Neural cell (in vitro differentiated cells): ENCODE measurements at regions not wholly inside any gene's neighbourhood (a gene's known extent, or its start where the extent isn't known, plus 50 kb on each side); places are given as distances from the start of the nearest gene placed in this dataset.

ENCODE experiments used
- H2AFZ ChIP-seq: fragments of 200-600, 300-800 bp; sonication (generic), shearing (Covaris generic); 2 replicates; pipeline ENCODE4 v1.6.0; 2014; ENCODE audit warnings: low read depth, mild to moderate bottlenecking, antibody characterized with exemption, low read length, moderate library complexity
- H3F3A ChIP-seq: fragments of 200-600 bp; shearing (Covaris generic); 2 replicates; pipeline ENCODE4 v1.6.1; 2016; ENCODE audit warnings: mild to moderate bottlenecking, moderate library complexity, mixed read lengths, antibody characterized with exemption, low read length; ENCODE audit not compliant: insufficient read depth, poor library complexity, severe bottlenecking
- H3K27ac ChIP-seq: fragments of 200-600, 300-800 bp; sonication (generic), shearing (Covaris generic); 2 replicates; pipeline ENCODE4 v1.5.1; 2014; ENCODE audit warnings: mild to moderate bottlenecking, low read length, moderate library complexity
- H3K27me3 ChIP-seq: fragments of 300-800, 200-600 bp; sonication (generic), shearing (Covaris generic); 2 replicates; pipeline ENCODE4 v1.6.0; 2014; ENCODE audit warnings: mild to moderate bottlenecking, low read depth, low read length, moderate library complexity; ENCODE audit not compliant: insufficient read depth
- H3K36me3 ChIP-seq: fragments of 300-800, 200-600 bp; sonication (generic), shearing (Covaris generic); 2 replicates; pipeline ENCODE4 v1.5.1; 2014; ENCODE audit warnings: mild to moderate bottlenecking, antibody characterized with exemption, low read length, moderate library complexity; ENCODE audit not compliant: insufficient read depth
- H3K4me2 ChIP-seq: fragments of 300-800, 200-600 bp; sonication (generic), shearing (Covaris generic); 2 replicates; pipeline ENCODE4 v1.6.0; 2014; ENCODE audit warnings: mild to moderate bottlenecking, low read length
- H3K4me3 ChIP-seq: fragments of 300-800, 200-600 bp; sonication (generic), shearing (Covaris generic); 2 replicates; pipeline ENCODE4 v1.5.1; 2014; ENCODE audit warnings: mild to moderate bottlenecking, low read length, moderate library complexity
- H3K79me2 ChIP-seq: fragments of 200-600 bp; shearing (Covaris generic); replicated peaks from 2 replicates; pipeline ENCODE4 v1.6.0; 2014; ENCODE audit warnings: mild to moderate bottlenecking, low read length, moderate library complexity; ENCODE audit not compliant: insufficient read depth
- H3K9ac ChIP-seq: fragments of 300-800, 200-600 bp; sonication (generic), shearing (Covaris generic); 2 replicates; pipeline ENCODE4 v1.6.1; 2016; ENCODE audit warnings: mild to moderate bottlenecking, low read length, mixed read lengths
- H3K9me2 ChIP-seq: fragments of 200-600 bp; shearing (Covaris generic); 2 replicates; pipeline ENCODE4 v1.6.1; 2016; ENCODE audit warnings: mild to moderate bottlenecking, low read length, mixed read lengths; ENCODE audit not compliant: insufficient read depth
- H3K9me3 ChIP-seq: fragments of 200-600, 300-800 bp; sonication (generic), shearing (Covaris generic); 2 replicates; pipeline ENCODE4 v1.6.1; 2016; ENCODE audit warnings: mild to moderate bottlenecking, mixed run types, low read length, moderate library complexity, mixed read lengths
- H4K20me1 ChIP-seq: fragments of 200-600 bp; shearing (Covaris generic); 2 replicates; pipeline ENCODE4 v1.6.1; 2016; ENCODE audit warnings: mild to moderate bottlenecking, mixed run types; ENCODE audit not compliant: insufficient read depth
- CTCF ChIP-seq: fragments of 450-650 bp; IDR thresholded peaks from 2 replicates; pipeline ENCODE4 v1.5.1; 2014; ENCODE audit warnings: antibody characterized with exemption, mild to moderate bottlenecking, moderate library complexity; ENCODE audit not compliant: poor library complexity, severe bottlenecking
- EP300 ChIP-seq: fragments of 450-650 bp; conservative IDR thresholded peaks from 2 replicates; pipeline ENCODE4 v1.6.1; 2014; ENCODE audit warnings: antibody characterized with exemption, mild to moderate bottlenecking, moderate library complexity; ENCODE audit not compliant: poor library complexity, severe bottlenecking
- EZH2 ChIP-seq: fragments of 200-600, 300-800 bp; shearing (Covaris generic), sonication (generic); IDR thresholded peaks from 2 replicates; pipeline ENCODE4 v1.6.1; 2014; ENCODE audit warnings: antibody characterized with exemption, low read length, borderline replicate concordance, mild to moderate bottlenecking; ENCODE audit not compliant: insufficient read depth, poor library complexity, severe bottlenecking
- MXI1 ChIP-seq: fragments of 450-650 bp; conservative IDR thresholded peaks from 2 replicates; pipeline ENCODE4 v1.6.1; 2014; ENCODE audit warnings: antibody characterized with exemption, mild to moderate bottlenecking; ENCODE audit not compliant: poor library complexity, severe bottlenecking
- POLR2AphosphoS5 ChIP-seq: IDR thresholded peaks from 2 replicates; pipeline ENCODE4 v1.6.1; 2012
- RAD21 ChIP-seq: fragments of 450-650 bp; conservative IDR thresholded peaks from 2 replicates; pipeline ENCODE4 v1.6.1; 2014; ENCODE audit warnings: antibody characterized with exemption, mild to moderate bottlenecking, moderate library complexity
- SMC3 ChIP-seq: fragments of 450-650 bp; conservative IDR thresholded peaks from 2 replicates; pipeline ENCODE4 v1.6.1; 2014; ENCODE audit warnings: antibody characterized with exemption, mild to moderate bottlenecking, moderate library complexity; ENCODE audit not compliant: poor library complexity
- TAF1 ChIP-seq: IDR thresholded peaks from 2 replicates; pipeline ENCODE4 v1.6.1; 2012; ENCODE audit warnings: low read depth
- TF ChIP-seq, protein P1 (sequence below): IDR thresholded peaks from 2 replicates; pipeline ENCODE4 v1.6.1; 2012; ENCODE audit warnings: borderline replicate concordance

- no peaks in the 10 kb centered on the region for H3K79me2 ChIP-seq
- H2AFZ ChIP-seq: no peak overlapping the region
- no peaks in the 10 kb centered on the region for H3F3A ChIP-seq
- no peak overlapping the region for H3K4me2 ChIP-seq
- no peaks in the 10 kb centered on the region for H3K9me2 ChIP-seq
- no peaks in the 10 kb centered on the region for H3K36me3 ChIP-seq
- no peaks in the 10 kb centered on the region for H4K20me1 ChIP-seq
- H3K27ac ChIP-seq: no peak overlapping the region
- no peak overlapping the region for H3K4me3 ChIP-seq
- no peak overlapping the region for H3K9ac ChIP-seq
- no peaks in the 10 kb centered on the region for H3K9me3 ChIP-seq
- TF ChIP-seq EZH2: no peak
- TF ChIP-seq POLR2AphosphoS5: no peak
- no peak for TF ChIP-seq TAF1
- no peak for TF ChIP-seq RAD21
- TF ChIP-seq, protein P1, sequence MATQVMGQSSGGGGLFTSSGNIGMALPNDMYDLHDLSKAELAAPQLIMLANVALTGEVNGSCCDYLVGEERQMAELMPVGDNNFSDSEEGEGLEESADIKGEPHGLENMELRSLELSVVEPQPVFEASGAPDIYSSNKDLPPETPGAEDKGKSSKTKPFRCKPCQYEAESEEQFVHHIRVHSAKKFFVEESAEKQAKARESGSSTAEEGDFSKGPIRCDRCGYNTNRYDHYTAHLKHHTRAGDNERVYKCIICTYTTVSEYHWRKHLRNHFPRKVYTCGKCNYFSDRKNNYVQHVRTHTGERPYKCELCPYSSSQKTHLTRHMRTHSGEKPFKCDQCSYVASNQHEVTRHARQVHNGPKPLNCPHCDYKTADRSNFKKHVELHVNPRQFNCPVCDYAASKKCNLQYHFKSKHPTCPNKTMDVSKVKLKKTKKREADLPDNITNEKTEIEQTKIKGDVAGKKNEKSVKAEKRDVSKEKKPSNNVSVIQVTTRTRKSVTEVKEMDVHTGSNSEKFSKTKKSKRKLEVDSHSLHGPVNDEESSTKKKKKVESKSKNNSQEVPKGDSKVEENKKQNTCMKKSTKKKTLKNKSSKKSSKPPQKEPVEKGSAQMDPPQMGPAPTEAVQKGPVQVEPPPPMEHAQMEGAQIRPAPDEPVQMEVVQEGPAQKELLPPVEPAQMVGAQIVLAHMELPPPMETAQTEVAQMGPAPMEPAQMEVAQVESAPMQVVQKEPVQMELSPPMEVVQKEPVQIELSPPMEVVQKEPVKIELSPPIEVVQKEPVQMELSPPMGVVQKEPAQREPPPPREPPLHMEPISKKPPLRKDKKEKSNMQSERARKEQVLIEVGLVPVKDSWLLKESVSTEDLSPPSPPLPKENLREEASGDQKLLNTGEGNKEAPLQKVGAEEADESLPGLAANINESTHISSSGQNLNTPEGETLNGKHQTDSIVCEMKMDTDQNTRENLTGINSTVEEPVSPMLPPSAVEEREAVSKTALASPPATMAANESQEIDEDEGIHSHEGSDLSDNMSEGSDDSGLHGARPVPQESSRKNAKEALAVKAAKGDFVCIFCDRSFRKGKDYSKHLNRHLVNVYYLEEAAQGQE: no peak
- no peak for TF ChIP-seq CTCF
- TF ChIP-seq MXI1: no peak
- no peak for TF ChIP-seq EP300
- TF ChIP-seq SMC3: no peak
- peaks cover 6% of the 10 kb centered on the region for H3K27me3 ChIP-seq
Observed at GRCh38 chr4:8676676-8677075, 84.1 kb downstream of the CPZ start.

- Histone ChIP-seq H3K9me2 (no peaks in the 10 kb centered on the region), H3K36me3 (no peaks in the 10 kb centered on the region), H3K9ac (no peak overlapping the region), H2AFZ (no peak overlapping the region), H3K27me3 (peaks cover 10% of the 10 kb centered on the region), H3K9me3 (no peaks in the 10 kb centered on the region), H3F3A (no peaks in the 10 kb centered on the region), H3K4me3 (no peak overlapping the region), H3K79me2 (no peaks in the 10 kb centered on the region), H3K27ac (no peak overlapping the region), H4K20me1 (no peaks in the 10 kb centered on the region), H3K4me2 (no peak overlapping the region)
- TF ChIP-seq TAF1 (no peak), EP300 (no peak), EZH2 (no peak), RAD21 (no peak), CTCF (no peak), POLR2AphosphoS5 (no peak), SMC3 (no peak), MXI1 (no peak)
- TF ChIP-seq, protein P1: no peak
Observed at GRCh38 chr4:8675906-8676305, 83.3 kb downstream of the CPZ start.
